ENCODE measurements at regions not wholly inside any gene's neighbourhood (a gene's known extent, or its start where the extent isn't known, plus 50 kb on each side); places are given as distances from the start of the nearest gene placed in this dataset.
"Not testable (repeated sequence)": the region's sequence is repeated elsewhere in the genome, so short reads cannot be mapped to it uniquely, and the experiment has no call there.

GRCh38 chr2:219875036-219875435 is 247.6 kb downstream of the SLC4A3 start:
- TF ChIP-seq EZH2phosphoT487 (IDR thresholded peaks at IDR 0.05; ENCODE audit: borderline replicate concordance): no peak
- TF ChIP-seq, protein P1, sequence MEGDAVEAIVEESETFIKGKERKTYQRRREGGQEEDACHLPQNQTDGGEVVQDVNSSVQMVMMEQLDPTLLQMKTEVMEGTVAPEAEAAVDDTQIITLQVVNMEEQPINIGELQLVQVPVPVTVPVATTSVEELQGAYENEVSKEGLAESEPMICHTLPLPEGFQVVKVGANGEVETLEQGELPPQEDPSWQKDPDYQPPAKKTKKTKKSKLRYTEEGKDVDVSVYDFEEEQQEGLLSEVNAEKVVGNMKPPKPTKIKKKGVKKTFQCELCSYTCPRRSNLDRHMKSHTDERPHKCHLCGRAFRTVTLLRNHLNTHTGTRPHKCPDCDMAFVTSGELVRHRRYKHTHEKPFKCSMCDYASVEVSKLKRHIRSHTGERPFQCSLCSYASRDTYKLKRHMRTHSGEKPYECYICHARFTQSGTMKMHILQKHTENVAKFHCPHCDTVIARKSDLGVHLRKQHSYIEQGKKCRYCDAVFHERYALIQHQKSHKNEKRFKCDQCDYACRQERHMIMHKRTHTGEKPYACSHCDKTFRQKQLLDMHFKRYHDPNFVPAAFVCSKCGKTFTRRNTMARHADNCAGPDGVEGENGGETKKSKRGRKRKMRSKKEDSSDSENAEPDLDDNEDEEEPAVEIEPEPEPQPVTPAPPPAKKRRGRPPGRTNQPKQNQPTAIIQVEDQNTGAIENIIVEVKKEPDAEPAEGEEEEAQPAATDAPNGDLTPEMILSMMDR (conservative IDR thresholded peaks at IDR 0.05; ENCODE audit: low read length): no peak
- Histone ChIP-seq H3K4me3 (ENCODE audit: low read length, poor library complexity, severe bottlenecking) (no peak overlapping the region), H2AFZ (ENCODE audit: low read length) (no peak overlapping the region), H3K4me1 (ENCODE audit: insufficient read depth, low read length, poor library complexity, severe bottlenecking) (no peaks in the 10 kb centered on the region), H3K9me3 (ENCODE audit: insufficient read depth, low read depth, low read length) (no peaks in the 10 kb centered on the region), H3K9me2 (replicated peaks; ENCODE audit: low read depth, low read length) (no peaks in the 10 kb centered on the region), H3F3A (ENCODE audit: low read depth) (no peaks in the 10 kb centered on the region), H3K27me3 (ENCODE audit: insufficient read depth, low read length, poor library complexity, severe bottlenecking) (no peaks in the 10 kb centered on the region), H3K4me2 (ENCODE audit: low read depth, low read length, poor library complexity, severe bottlenecking) (no peak overlapping the region), H3K36me3 (ENCODE audit: insufficient read depth, low read length) (no peaks in the 10 kb centered on the region), H3K79me2 (ENCODE audit: insufficient read depth, low read length) (no peaks in the 10 kb centered on the region), H3K9ac (ENCODE audit: low read depth, low read length, poor library complexity, severe bottlenecking) (no peak overlapping the region), H4K20me1 (ENCODE audit: insufficient read depth, low read length, poor library complexity, severe bottlenecking) (no peaks in the 10 kb centered on the region)

- H3K9me2 ChIP-seq (replicated peaks; ENCODE audit: low read depth, low read length); H3K79me2 ChIP-seq (ENCODE audit: insufficient read depth, low read length); H3K36me3 ChIP-seq (ENCODE audit: insufficient read depth, low read length); H3K9me3 ChIP-seq (ENCODE audit: insufficient read depth, low read depth, low read length); H3K9ac ChIP-seq (ENCODE audit: low read depth, low read length, poor library complexity, severe bottlenecking); H4K20me1 ChIP-seq (ENCODE audit: insufficient read depth, low read length, poor library complexity, severe bottlenecking); H3K27me3 ChIP-seq (ENCODE audit: insufficient read depth, low read length, poor library complexity, severe bottlenecking); H3F3A ChIP-seq (ENCODE audit: low read depth); H3K4me1 ChIP-seq (ENCODE audit: insufficient read depth, low read length, poor library complexity, severe bottlenecking); H3K4me3 ChIP-seq (ENCODE audit: low read length, poor library complexity, severe bottlenecking); H3K4me2 ChIP-seq (ENCODE audit: low read depth, low read length, poor library complexity, severe bottlenecking); H2AFZ ChIP-seq (ENCODE audit: low read length): not testable (repeated sequence)
These were observed 248.6 kb downstream of the SLC4A3 start for GRCh38 chr2:219875986-219876385.

DNA sequence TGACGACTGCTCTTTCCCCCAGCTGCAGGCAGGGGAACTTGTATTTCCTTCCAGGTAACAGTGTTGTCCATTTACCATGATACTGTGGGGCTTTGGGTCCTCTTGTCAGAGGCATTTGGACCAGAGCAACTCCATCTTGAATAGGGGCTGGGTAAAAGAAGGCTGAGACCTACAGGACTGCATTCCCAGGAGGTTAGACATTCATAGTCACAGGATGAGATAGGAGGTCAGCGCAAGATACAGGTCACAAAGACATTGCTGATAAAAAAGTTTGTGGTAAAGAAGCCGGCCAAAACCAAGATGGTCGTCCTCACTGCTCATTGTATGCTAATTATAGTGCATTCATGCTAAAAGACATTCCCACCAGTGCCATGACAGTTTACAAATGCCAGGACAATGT is 249.5 kb downstream of the SLC4A3 start:
- no peak overlapping the region for H2AFZ ChIP-seq (ENCODE audit: low read length)
- no peaks in the 10 kb centered on the region for H3K9me2 ChIP-seq (replicated peaks; ENCODE audit: low read depth, low read length)
- H3K27me3 ChIP-seq (ENCODE audit: insufficient read depth, low read length, poor library complexity, severe bottlenecking): no peaks in the 10 kb centered on the region
- H3K4me2 ChIP-seq (ENCODE audit: low read depth, low read length, poor library complexity, severe bottlenecking): no peak overlapping the region
- no peak overlapping the region for H3K9ac ChIP-seq (ENCODE audit: low read depth, low read length, poor library complexity, severe bottlenecking)
- H3K79me2 ChIP-seq (ENCODE audit: insufficient read depth, low read length): no peaks in the 10 kb centered on the region
- H3F3A ChIP-seq (ENCODE audit: low read depth): no peaks in the 10 kb centered on the region
- H3K4me1 ChIP-seq (ENCODE audit: insufficient read depth, low read length, poor library complexity, severe bottlenecking): no peaks in the 10 kb centered on the region
- no peak for TF ChIP-seq EZH2phosphoT487 (IDR thresholded peaks at IDR 0.05; ENCODE audit: borderline replicate concordance)
- no peaks in the 10 kb centered on the region for H3K9me3 ChIP-seq (ENCODE audit: insufficient read depth, low read depth, low read length)
- H4K20me1 ChIP-seq (ENCODE audit: insufficient read depth, low read length, poor library complexity, severe bottlenecking): no peaks in the 10 kb centered on the region
- no peak overlapping the region for H3K4me3 ChIP-seq (ENCODE audit: low read length, poor library complexity, severe bottlenecking)
- no peaks in the 10 kb centered on the region for H3K36me3 ChIP-seq (ENCODE audit: insufficient read depth, low read length)

GRCh38 chr2:219877728-219878127 is 250.3 kb downstream of the SLC4A3 start:
- H3F3A ChIP-seq (ENCODE audit: low read depth): no peaks in the 10 kb centered on the region
- H4K20me1 ChIP-seq (ENCODE audit: insufficient read depth, low read length, poor library complexity, severe bottlenecking): no peaks in the 10 kb centered on the region
- no peaks in the 10 kb centered on the region for H3K9me3 ChIP-seq (ENCODE audit: insufficient read depth, low read depth, low read length)
- no peaks in the 10 kb centered on the region for H3K27me3 ChIP-seq (ENCODE audit: insufficient read depth, low read length, poor library complexity, severe bottlenecking)
- H3K9me2 ChIP-seq (replicated peaks; ENCODE audit: low read depth, low read length): no peaks in the 10 kb centered on the region
- H3K9ac ChIP-seq (ENCODE audit: low read depth, low read length, poor library complexity, severe bottlenecking): no peak overlapping the region
- no peaks in the 10 kb centered on the region for H3K4me1 ChIP-seq (ENCODE audit: insufficient read depth, low read length, poor library complexity, severe bottlenecking)
- no peak overlapping the region for H2AFZ ChIP-seq (ENCODE audit: low read length)
- H3K79me2 ChIP-seq (ENCODE audit: insufficient read depth, low read length): no peaks in the 10 kb centered on the region
- H3K4me2 ChIP-seq (ENCODE audit: low read depth, low read length, poor library complexity, severe bottlenecking): no peak overlapping the region
- H3K4me3 ChIP-seq (ENCODE audit: low read length, poor library complexity, severe bottlenecking): no peak overlapping the region
- no peak for TF ChIP-seq EZH2phosphoT487 (IDR thresholded peaks at IDR 0.05; ENCODE audit: borderline replicate concordance)
- TF ChIP-seq, protein P1 (conservative IDR thresholded peaks at IDR 0.05; ENCODE audit: low read length): no peak
- no peaks in the 10 kb centered on the region for H3K36me3 ChIP-seq (ENCODE audit: insufficient read depth, low read length)

All from Loucy (cell line).